ENCODE measurements at regions not wholly inside any gene's neighbourhood (a gene's known extent, or its start where the extent isn't known, plus 50 kb on each side); places are given as distances from the start of the nearest gene placed in this dataset.
"Not testable (repeated sequence)": the region's sequence is repeated elsewhere in the genome, so short reads cannot be mapped to it uniquely, and the experiment has no call there.

DNA sequence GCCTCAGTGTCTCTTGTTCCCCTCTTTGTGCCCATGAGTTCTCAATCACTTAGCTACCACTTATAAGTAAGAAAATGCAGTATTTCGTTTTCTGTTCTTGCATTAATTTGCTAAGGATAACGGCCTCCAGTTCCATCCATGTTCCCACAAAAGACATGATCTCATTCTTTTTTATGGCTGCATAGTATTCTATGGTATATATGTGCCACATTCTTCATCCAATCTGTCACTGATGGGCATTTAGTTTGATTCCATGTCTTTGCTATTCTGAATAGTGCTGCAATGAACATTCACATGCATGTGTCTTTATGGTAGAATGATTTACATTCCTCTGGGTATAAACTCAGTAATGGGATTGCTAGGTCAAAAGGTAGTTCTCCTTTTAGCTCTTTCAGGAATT is 283.2 kb upstream of the HNRNPA3 start:
- not testable (repeated sequence) for H3K9me3 ChIP-seq (ENCODE audit: control insufficient read depth in 1 of 2, low read length in 2 of 2); H3K27ac ChIP-seq (ENCODE audit: low read length); H3K4me3 ChIP-seq (ENCODE audit: low read depth in 1 of 2, low read length in 2 of 2); H3K36me3 ChIP-seq (ENCODE audit: control insufficient read depth in 1 of 2, insufficient read depth in 2 of 2, low read length in 2 of 2); H3K4me1 ChIP-seq (ENCODE audit: control insufficient read depth in 1 of 2, insufficient read depth in 2 of 2, low read length in 2 of 2); H3K27me3 ChIP-seq (ENCODE audit: low read depth, low read length)

DNA sequence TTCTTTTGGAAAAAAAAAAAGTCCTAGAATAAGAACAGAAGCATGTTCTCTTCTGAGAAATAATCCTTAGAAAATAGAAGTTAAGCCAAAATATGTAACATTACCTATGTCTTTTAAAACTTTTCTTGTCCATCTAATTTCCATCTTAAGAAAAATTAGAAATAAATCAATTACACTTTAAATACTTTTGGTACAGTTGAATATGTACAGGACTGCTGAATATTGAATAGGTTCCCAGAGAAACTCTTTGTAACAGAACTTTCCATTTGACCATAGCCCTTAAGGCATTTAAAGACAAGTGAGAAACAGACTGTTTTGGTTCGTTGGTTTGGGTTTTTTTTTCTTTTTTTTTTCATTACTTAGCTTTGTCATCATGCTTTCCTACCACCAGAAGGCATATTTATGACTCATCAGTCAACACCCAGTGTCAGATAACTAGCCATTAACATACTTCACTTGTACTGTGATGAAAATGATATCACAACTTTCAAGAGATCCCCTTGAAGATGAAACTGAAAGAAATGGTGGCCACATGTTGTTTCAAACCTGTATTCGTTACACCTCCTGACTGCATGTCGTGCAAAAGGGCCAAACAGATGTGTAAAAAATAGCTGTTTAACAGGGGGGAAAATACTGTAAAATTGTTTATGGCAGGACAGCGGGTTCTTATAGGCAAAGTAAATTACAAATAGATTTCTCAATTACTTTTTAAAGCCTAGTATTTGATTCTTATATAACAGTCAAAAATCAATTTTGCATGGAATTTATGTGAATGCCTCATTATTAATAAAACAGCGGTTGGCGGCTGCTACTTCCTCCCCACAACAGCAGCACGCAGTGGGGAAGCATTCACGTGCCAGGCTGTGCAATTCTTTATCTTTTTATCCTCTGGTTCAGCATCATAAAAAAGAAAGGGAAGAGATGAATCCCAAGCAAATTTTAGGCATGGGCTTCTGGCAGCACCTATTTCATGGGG is 280.7 kb upstream of the HNRNPA3 start:
- H3K9me3 ChIP-seq (ENCODE audit: control insufficient read depth in 1 of 2, low read length in 2 of 2) = peaks cover 0 to 2% of the 10 kb centered on the region in 2 donors
- no peak overlapping the region for H3K4me3 ChIP-seq (ENCODE audit: low read depth in 1 of 2, low read length in 2 of 2)
- no peaks in the 10 kb centered on the region for H3K4me1 ChIP-seq (ENCODE audit: control insufficient read depth in 1 of 2, insufficient read depth in 2 of 2, low read length in 2 of 2)
- no peak overlapping the region for H3K27ac ChIP-seq (ENCODE audit: low read length)
- H3K36me3 ChIP-seq (ENCODE audit: control insufficient read depth in 1 of 2, insufficient read depth in 2 of 2, low read length in 2 of 2) = no peaks in the 10 kb centered on the region
- H3K27me3 ChIP-seq (ENCODE audit: low read depth, low read length) = no peaks in the 10 kb centered on the region

DNA sequence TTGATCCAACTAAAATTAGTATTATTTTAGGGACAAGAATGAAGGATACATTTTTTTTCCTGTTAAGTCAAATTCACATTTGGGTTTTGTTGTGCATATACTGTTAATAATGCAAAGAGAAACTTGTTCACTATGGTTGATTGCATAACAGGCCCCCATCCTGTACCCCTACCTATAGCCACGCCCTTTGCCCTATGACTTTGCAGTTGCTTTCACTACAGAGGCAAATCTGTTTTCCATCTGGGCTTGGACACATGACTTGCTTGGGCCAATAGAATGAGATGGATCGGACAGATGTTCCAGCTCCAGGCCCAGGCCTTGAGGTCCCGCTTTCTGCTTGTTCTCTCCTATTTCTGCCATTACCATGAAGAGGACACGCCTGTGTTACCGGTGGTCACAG is 278.5 kb upstream of the HNRNPA3 start:
- Histone ChIP-seq H3K9me3 (ENCODE audit: control insufficient read depth in 1 of 2, low read length in 2 of 2) (no peaks in the 10 kb centered on the region), H3K4me1 (ENCODE audit: control insufficient read depth in 1 of 2, insufficient read depth in 2 of 2, low read length in 2 of 2) (no peaks in the 10 kb centered on the region), H3K27me3 (ENCODE audit: low read depth, low read length) (no peaks in the 10 kb centered on the region), H3K36me3 (ENCODE audit: control insufficient read depth in 1 of 2, insufficient read depth in 2 of 2, low read length in 2 of 2) (no peaks in the 10 kb centered on the region), H3K4me3 (ENCODE audit: low read depth in 1 of 2, low read length in 2 of 2) (no peak overlapping the region), H3K27ac (ENCODE audit: low read length) (no peak overlapping the region)

DNA sequence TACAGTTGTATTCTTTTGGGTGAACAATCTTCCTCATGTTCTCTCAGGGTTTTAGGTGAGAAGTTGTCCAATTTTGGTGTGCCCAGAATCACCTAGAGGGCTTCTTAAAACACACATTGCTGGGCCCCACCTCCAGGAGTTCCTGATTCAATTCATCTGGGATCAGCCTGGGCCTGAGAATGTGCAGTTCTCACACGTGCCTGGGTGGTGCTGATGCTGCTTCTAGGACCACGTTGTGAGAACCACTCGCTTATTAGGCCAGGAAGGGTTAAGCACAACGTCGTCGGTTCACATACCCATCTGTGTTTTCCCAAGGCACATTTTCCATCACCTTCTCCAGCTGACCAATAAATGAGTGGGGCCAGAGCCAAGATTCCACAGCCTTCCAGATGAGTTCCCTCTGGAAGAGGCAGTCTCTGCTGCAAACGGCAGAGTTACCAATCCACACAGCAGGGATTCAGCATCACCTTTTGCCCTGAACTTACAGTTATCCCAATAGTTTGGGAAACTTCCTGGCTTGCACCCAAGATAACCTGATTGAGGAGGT is 277.7 kb upstream of the HNRNPA3 start:
- no peaks in the 10 kb centered on the region for H3K27me3 ChIP-seq (ENCODE audit: low read depth, low read length)
- H3K4me3 ChIP-seq (ENCODE audit: low read depth in 1 of 2, low read length in 2 of 2) = no peak overlapping the region
- no peaks in the 10 kb centered on the region for H3K4me1 ChIP-seq (ENCODE audit: control insufficient read depth in 1 of 2, insufficient read depth in 2 of 2, low read length in 2 of 2)
- no peaks in the 10 kb centered on the region for H3K9me3 ChIP-seq (ENCODE audit: control insufficient read depth in 1 of 2, low read length in 2 of 2)
- H3K36me3 ChIP-seq (ENCODE audit: control insufficient read depth in 1 of 2, insufficient read depth in 2 of 2, low read length in 2 of 2) = no peaks in the 10 kb centered on the region
- H3K27ac ChIP-seq (ENCODE audit: low read length) = no peak overlapping the region

DNA sequence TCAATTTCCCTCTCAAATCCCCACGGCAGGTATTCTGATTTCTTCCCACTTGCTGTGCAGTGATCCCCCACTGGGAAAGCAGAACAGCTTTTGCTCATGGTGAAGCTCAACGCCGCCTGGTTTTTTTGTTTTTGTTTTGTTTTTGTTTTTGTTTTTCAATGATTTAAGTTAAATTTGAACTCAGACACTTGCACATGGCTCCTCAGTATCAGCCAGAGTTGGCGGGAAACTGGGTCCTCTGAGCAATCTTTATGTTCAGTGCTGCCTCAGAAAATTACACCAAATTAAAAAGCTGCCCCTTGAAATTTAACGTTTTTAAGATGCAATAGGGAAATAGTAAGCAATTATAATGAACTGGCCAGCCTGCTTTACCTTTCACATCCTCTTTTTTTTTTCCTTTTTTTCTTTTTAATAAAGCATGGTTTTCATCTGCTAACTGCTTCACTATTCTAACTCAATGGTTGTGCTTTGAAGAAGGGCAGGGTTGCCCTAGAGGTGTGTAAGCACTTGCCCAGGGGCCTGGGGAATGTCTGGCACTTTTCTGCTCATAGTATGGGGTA is 277.0 kb upstream of the HNRNPA3 start:
- H3K4me3 ChIP-seq (ENCODE audit: low read depth in 1 of 2, low read length in 2 of 2) = no peak overlapping the region
- no peaks in the 10 kb centered on the region for H3K4me1 ChIP-seq (ENCODE audit: control insufficient read depth in 1 of 2, insufficient read depth in 2 of 2, low read length in 2 of 2)
- no peaks in the 10 kb centered on the region for H3K27me3 ChIP-seq (ENCODE audit: low read depth, low read length)
- H3K9me3 ChIP-seq (ENCODE audit: control insufficient read depth in 1 of 2, low read length in 2 of 2) = no peaks in the 10 kb centered on the region
- H3K36me3 ChIP-seq (ENCODE audit: control insufficient read depth in 1 of 2, insufficient read depth in 2 of 2, low read length in 2 of 2) = no peaks in the 10 kb centered on the region
- no peak overlapping the region for H3K27ac ChIP-seq (ENCODE audit: low read length)

DNA sequence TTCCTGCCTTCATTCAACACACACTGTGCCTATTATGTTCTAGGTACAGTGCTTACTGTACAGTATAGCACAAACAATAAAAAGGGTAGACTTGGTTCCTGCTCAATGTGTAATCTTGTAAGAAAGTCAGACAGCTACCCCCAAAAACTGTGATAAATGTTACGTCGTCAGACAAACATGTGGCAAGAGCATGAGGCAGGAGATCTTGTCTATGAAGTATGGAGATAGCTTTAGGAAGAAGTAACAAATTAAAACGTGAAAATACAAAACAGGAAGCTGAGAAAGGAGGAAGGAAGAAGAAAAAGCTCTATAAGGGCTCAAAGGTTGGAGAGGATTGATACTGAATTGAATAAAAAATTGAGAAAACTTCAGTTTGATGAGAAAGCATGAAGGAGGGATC is 276.2 kb upstream of the HNRNPA3 start:
- Histone ChIP-seq H3K27ac (ENCODE audit: low read length) (no peak overlapping the region), H3K36me3 (ENCODE audit: control insufficient read depth in 1 of 2, insufficient read depth in 2 of 2, low read length in 2 of 2) (no peaks in the 10 kb centered on the region), H3K4me3 (ENCODE audit: low read depth in 1 of 2, low read length in 2 of 2) (no peak overlapping the region), H3K27me3 (ENCODE audit: low read depth, low read length) (no peaks in the 10 kb centered on the region), H3K9me3 (ENCODE audit: control insufficient read depth in 1 of 2, low read length in 2 of 2) (no peaks in the 10 kb centered on the region), H3K4me1 (ENCODE audit: control insufficient read depth in 1 of 2, insufficient read depth in 2 of 2, low read length in 2 of 2) (no peaks in the 10 kb centered on the region)

DNA sequence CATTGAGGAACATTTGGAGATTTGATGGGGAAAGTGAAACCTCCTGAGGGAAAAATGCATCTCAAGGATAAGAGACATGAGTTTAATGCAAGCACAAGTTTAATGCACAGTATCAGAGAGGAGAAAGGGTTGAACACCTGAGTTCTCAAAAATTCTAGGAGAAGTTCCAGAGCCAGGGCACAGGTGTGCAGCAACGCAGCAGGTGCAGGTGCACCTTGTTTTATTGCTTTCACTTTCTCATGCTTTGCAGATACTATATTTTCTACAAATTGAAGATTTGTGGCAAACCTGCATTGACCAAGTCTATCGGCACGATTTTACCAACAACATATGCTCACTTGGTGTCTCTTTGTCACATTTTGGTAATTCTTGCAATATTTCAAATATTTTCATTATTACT is 267.6 kb upstream of the HNRNPA3 start:
- no peak overlapping the region for H3K27ac ChIP-seq (ENCODE audit: low read length)
- no peaks in the 10 kb centered on the region for H3K36me3 ChIP-seq (ENCODE audit: control insufficient read depth in 1 of 2, insufficient read depth in 2 of 2, low read length in 2 of 2)
- H3K27me3 ChIP-seq (ENCODE audit: low read depth, low read length) = no peaks in the 10 kb centered on the region
- no peaks in the 10 kb centered on the region for H3K4me1 ChIP-seq (ENCODE audit: control insufficient read depth in 1 of 2, insufficient read depth in 2 of 2, low read length in 2 of 2)
- H3K4me3 ChIP-seq (ENCODE audit: low read depth in 1 of 2, low read length in 2 of 2) = no peak overlapping the region
- H3K9me3 ChIP-seq (ENCODE audit: control insufficient read depth in 1 of 2, low read length in 2 of 2) = no peaks in the 10 kb centered on the region

DNA sequence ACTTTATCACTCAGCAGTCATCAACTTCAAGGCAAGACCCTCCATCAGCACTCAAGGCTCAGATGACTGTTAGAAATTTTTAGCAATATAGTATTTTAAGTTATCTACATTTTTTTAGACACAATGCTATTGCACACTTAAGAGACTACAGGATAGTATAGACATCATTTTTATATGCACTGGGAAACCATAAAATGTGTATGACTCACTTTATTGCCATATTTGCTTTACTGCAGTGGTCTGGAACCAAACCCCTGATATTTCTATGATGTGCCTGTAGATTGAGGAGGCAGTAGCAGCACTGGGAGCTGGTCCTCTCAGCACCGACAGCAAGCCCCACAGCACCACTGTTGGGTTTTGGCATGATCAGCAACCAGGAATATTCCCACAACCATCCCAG is 264.8 kb upstream of the HNRNPA3 start:
- Histone ChIP-seq H3K4me1 (ENCODE audit: control insufficient read depth in 1 of 2, insufficient read depth in 2 of 2, low read length in 2 of 2) (no peaks in the 10 kb centered on the region), H3K27me3 (ENCODE audit: low read depth, low read length) (no peaks in the 10 kb centered on the region), H3K36me3 (ENCODE audit: control insufficient read depth in 1 of 2, insufficient read depth in 2 of 2, low read length in 2 of 2) (no peaks in the 10 kb centered on the region), H3K9me3 (ENCODE audit: control insufficient read depth in 1 of 2, low read length in 2 of 2) (no peaks in the 10 kb centered on the region), H3K4me3 (ENCODE audit: low read depth in 1 of 2, low read length in 2 of 2) (no peak overlapping the region), H3K27ac (ENCODE audit: low read length) (no peak overlapping the region)

DNA sequence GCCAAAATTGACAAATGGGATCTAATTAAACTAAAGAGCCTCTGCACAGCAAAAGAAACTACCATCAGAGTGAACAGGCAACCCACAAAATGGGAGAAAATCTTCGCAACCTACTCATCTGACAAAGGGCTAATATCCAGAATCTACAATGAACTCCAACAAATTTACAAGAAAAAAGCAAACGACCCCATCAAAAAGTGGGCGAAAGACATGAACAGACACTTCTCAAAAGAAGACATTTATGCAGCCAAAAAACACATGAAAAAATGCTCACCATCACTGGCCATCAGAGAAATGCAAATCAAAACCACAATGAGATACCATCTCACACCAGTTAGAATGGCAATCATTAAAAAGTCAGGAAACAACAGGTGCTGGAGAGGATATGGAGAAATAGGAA is 261.4 kb upstream of the HNRNPA3 start:
- not testable (repeated sequence) for H3K4me3 ChIP-seq (ENCODE audit: low read depth in 1 of 2, low read length in 2 of 2); H3K4me1 ChIP-seq (ENCODE audit: control insufficient read depth in 1 of 2, insufficient read depth in 2 of 2, low read length in 2 of 2); H3K27ac ChIP-seq (ENCODE audit: low read length); H3K36me3 ChIP-seq (ENCODE audit: control insufficient read depth in 1 of 2, insufficient read depth in 2 of 2, low read length in 2 of 2); H3K27me3 ChIP-seq (ENCODE audit: low read depth, low read length); H3K9me3 ChIP-seq (ENCODE audit: control insufficient read depth in 1 of 2, low read length in 2 of 2)

DNA sequence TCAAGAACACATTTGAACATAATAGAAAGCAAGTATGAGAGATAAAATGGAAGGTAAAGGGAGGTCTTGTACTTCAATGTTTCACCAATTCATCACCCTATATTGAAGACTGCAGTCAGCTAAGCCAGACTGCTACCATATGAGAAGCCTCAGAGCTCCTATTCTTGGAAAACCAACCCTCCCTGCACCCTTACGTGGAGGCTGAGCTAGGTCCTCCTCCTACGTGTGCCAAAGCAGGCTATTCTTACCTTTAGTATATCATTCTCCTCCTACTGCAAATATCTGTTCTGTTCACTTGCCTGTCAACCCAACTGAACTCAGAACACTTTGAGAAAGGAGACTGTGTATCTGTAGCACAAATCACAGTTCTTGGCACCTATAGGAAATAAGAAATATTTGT is 255.8 kb upstream of the HNRNPA3 start:
- no peaks in the 10 kb centered on the region for H3K36me3 ChIP-seq (ENCODE audit: control insufficient read depth in 1 of 2, insufficient read depth in 2 of 2, low read length in 2 of 2)
- H3K4me3 ChIP-seq (ENCODE audit: low read depth in 1 of 2, low read length in 2 of 2) = no peak overlapping the region
- H3K4me1 ChIP-seq (ENCODE audit: control insufficient read depth in 1 of 2, insufficient read depth in 2 of 2, low read length in 2 of 2) = no peaks in the 10 kb centered on the region
- no peaks in the 10 kb centered on the region for H3K27me3 ChIP-seq (ENCODE audit: low read depth, low read length)
- no peaks in the 10 kb centered on the region for H3K9me3 ChIP-seq (ENCODE audit: control insufficient read depth in 1 of 2, low read length in 2 of 2)
- H3K27ac ChIP-seq (ENCODE audit: low read length) = no peak overlapping the region

DNA sequence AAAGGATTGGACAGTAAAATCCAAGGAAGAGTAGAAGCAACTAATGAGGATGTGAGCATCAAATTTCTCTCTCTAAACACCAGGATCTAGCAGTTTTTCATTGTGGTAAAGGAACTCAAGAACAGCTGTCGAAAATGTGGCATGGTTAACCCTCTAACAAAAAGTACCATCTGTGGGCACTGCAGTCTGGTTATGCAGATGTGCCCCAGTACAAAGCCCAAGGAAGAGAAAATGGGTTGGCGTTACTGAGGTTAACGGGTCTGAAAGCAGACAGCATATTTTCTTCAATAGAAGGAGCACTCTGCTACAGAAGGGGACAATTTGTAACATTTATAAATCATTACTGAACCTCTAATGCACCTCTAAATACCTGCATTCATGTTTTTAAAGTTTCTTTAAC is 253.0 kb upstream of the HNRNPA3 start:
- Histone ChIP-seq H3K4me3 (ENCODE audit: low read depth in 1 of 2, low read length in 2 of 2) (no peak overlapping the region), H3K27me3 (ENCODE audit: low read depth, low read length) (no peaks in the 10 kb centered on the region), H3K27ac (ENCODE audit: low read length) (no peak overlapping the region), H3K36me3 (ENCODE audit: control insufficient read depth in 1 of 2, insufficient read depth in 2 of 2, low read length in 2 of 2) (no peaks in the 10 kb centered on the region), H3K4me1 (ENCODE audit: control insufficient read depth in 1 of 2, insufficient read depth in 2 of 2, low read length in 2 of 2) (no peaks in the 10 kb centered on the region), H3K9me3 (ENCODE audit: control insufficient read depth in 1 of 2, low read length in 2 of 2) (no peaks in the 10 kb centered on the region)
